ENCODE measurements at regions not wholly inside any gene's neighbourhood (a gene's known extent, or its start where the extent isn't known, plus 50 kb on each side); places are given as distances from the start of the nearest gene placed in this dataset.

DNA sequence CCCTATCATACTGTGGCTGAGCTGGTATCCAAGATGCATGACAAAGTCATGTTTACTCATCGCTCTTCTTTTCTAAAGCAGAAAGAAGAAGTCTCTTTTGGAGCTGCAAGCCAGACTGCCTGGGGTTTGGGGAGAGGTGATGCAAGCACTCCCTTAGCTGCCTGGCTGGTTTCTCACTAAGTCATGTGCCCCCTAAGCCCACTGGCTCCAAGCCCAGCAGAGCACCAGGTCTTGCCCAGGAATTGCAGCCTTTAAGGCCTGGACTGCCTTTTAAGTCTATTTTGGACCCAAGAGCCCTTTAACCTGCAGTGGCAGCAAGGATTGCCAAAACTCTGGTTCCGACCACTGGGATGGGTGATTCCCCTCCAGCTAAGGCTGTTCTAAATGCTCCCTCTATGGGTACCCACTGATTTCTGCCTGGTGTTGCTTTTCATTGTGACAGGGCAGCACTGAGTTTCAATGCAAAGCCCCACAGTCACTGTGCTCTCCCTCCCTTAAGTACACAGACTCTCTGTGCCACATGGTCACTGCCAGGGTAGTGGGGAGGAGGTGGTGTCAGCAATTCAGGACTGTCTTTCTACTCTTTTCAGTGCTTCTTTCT lies 548.6 kb downstream of the TLL1 start:
- no peaks in the 10 kb centered on the region for H3K9me2 ChIP-seq (replicated peaks; ENCODE audit: insufficient read depth)
- no peaks in the 10 kb centered on the region for H3K79me2 ChIP-seq
- H3K9me3 ChIP-seq (ENCODE audit: low read depth): no peaks in the 10 kb centered on the region
- H2AFZ ChIP-seq: no peak overlapping the region
- no peaks in the 10 kb centered on the region for H3K4me1 ChIP-seq (ENCODE audit: insufficient read depth)
- TF ChIP-seq EZH2phosphoT487 (IDR thresholded peaks at IDR 0.05; ENCODE audit: low read depth, severe bottlenecking, unreplicated experiment): no peak
- no peak for TF ChIP-seq EZH2 (IDR thresholded peaks at IDR 0.05; ENCODE audit: borderline replicate concordance)
- no peak overlapping the region for H3K4me3 ChIP-seq
- WGBS (ENCODE audit: low lambda C conversion rate, missing lambda C conversion rate): 98% methylated on average over 2 of the region's 2 CpGs
- no peak overlapping the region for H3K27ac ChIP-seq
- H3K4me2 ChIP-seq: no peak overlapping the region
- no peaks in the 10 kb centered on the region for H4K20me1 ChIP-seq (ENCODE audit: insufficient read depth, poor library complexity, severe bottlenecking)
- H3K36me3 ChIP-seq (replicated peaks; ENCODE audit: insufficient read depth, low read depth): no peaks in the 10 kb centered on the region
- DNase-seq (ENCODE audit: low spot score): no peak
- H3K27me3 ChIP-seq: no peaks in the 10 kb centered on the region

DNA sequence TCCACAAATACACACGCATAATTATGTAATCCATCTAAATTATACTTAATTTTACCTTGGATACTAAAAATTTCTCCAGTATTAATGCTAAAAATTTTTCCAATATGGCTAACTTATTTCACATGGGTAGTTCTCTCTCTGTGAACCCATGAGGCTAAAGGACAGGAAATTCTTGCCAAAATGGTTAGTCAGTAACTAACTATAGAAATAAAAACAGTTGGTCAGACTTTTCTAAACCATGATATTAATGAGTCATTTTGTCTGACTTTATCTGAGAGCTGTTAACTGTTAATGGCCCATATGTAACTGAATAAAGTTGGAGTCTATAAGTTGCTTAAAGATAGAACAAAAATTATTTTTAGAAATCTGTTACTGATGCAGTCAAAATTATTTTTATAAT lies 549.4 kb downstream of the TLL1 start:
- no peaks in the 10 kb centered on the region for H3K9me3 ChIP-seq (ENCODE audit: low read depth)
- H2AFZ ChIP-seq: no peak overlapping the region
- H3K9me2 ChIP-seq (replicated peaks; ENCODE audit: insufficient read depth): no peaks in the 10 kb centered on the region
- no peaks in the 10 kb centered on the region for H3K36me3 ChIP-seq (replicated peaks; ENCODE audit: insufficient read depth, low read depth)
- H4K20me1 ChIP-seq (ENCODE audit: insufficient read depth, poor library complexity, severe bottlenecking): no peaks in the 10 kb centered on the region
- no peak for DNase-seq (ENCODE audit: low spot score)
- no peak for TF ChIP-seq EZH2phosphoT487 (IDR thresholded peaks at IDR 0.05; ENCODE audit: low read depth, severe bottlenecking, unreplicated experiment)
- TF ChIP-seq, protein P1, sequence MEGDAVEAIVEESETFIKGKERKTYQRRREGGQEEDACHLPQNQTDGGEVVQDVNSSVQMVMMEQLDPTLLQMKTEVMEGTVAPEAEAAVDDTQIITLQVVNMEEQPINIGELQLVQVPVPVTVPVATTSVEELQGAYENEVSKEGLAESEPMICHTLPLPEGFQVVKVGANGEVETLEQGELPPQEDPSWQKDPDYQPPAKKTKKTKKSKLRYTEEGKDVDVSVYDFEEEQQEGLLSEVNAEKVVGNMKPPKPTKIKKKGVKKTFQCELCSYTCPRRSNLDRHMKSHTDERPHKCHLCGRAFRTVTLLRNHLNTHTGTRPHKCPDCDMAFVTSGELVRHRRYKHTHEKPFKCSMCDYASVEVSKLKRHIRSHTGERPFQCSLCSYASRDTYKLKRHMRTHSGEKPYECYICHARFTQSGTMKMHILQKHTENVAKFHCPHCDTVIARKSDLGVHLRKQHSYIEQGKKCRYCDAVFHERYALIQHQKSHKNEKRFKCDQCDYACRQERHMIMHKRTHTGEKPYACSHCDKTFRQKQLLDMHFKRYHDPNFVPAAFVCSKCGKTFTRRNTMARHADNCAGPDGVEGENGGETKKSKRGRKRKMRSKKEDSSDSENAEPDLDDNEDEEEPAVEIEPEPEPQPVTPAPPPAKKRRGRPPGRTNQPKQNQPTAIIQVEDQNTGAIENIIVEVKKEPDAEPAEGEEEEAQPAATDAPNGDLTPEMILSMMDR (IDR thresholded peaks at IDR 0.05; ENCODE audit: poor library complexity): no peak
- TF ChIP-seq EZH2 (IDR thresholded peaks at IDR 0.05; ENCODE audit: borderline replicate concordance): no peak
- H3K27me3 ChIP-seq: no peaks in the 10 kb centered on the region
- H3K4me1 ChIP-seq (ENCODE audit: insufficient read depth): no peaks in the 10 kb centered on the region
- H3K79me2 ChIP-seq: no peaks in the 10 kb centered on the region
- WGBS (ENCODE audit: low lambda C conversion rate, missing lambda C conversion rate): 96% methylated on average over 1 of the region's 1 CpG
- H3K4me2 ChIP-seq: no peak overlapping the region
- H3K27ac ChIP-seq: no peak overlapping the region
- H3K4me3 ChIP-seq: no peak overlapping the region

DNA sequence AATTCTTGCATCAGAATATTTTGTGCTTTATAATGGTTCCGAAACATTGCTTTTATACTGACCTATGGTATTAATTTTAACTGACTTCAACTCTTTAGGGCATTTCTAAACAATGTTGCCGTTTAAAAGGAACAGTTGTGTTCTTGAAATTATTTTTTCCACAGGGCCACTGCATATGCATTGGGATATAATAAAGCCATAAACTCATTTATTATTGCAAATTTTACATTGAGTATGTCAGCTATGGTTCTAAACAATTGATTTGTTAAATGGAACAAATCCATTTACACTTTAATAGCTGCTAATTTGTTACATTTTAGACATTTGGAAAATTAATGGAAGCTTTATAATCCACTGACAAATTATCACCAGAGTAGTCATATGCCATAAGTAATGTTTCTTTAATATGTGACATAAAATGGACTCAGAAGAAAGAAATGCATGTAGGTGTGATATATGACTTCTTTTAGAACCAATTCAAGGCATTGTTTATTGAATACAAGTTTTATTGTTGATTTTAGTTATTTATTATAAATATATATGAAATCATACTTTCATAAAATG lies 553.3 kb downstream of the TLL1 start:
- H3K9me2 ChIP-seq (replicated peaks; ENCODE audit: insufficient read depth): no peaks in the 10 kb centered on the region
- H3K27me3 ChIP-seq: no peaks in the 10 kb centered on the region
- H4K20me1 ChIP-seq (ENCODE audit: insufficient read depth, poor library complexity, severe bottlenecking): no peaks in the 10 kb centered on the region
- no peak overlapping the region for H2AFZ ChIP-seq
- TF ChIP-seq EZH2 (IDR thresholded peaks at IDR 0.05; ENCODE audit: borderline replicate concordance) (no peak), EZH2phosphoT487 (IDR thresholded peaks at IDR 0.05; ENCODE audit: low read depth, severe bottlenecking, unreplicated experiment) (no peak)
- TF ChIP-seq, protein P1 (IDR thresholded peaks at IDR 0.05; ENCODE audit: poor library complexity): no peak
- no peak overlapping the region for H3K4me2 ChIP-seq
- H3K27ac ChIP-seq: no peak overlapping the region
- no peak for DNase-seq (ENCODE audit: low spot score)
- no peaks in the 10 kb centered on the region for H3K9me3 ChIP-seq (ENCODE audit: low read depth)
- H3K36me3 ChIP-seq (replicated peaks; ENCODE audit: insufficient read depth, low read depth): no peaks in the 10 kb centered on the region
- no peaks in the 10 kb centered on the region for H3K79me2 ChIP-seq
- no peak overlapping the region for H3K4me3 ChIP-seq
- no peaks in the 10 kb centered on the region for H3K4me1 ChIP-seq (ENCODE audit: insufficient read depth)
- WGBS (ENCODE audit: low lambda C conversion rate, missing lambda C conversion rate): 87% methylated on average over 2 of the region's 2 CpGs

DNA sequence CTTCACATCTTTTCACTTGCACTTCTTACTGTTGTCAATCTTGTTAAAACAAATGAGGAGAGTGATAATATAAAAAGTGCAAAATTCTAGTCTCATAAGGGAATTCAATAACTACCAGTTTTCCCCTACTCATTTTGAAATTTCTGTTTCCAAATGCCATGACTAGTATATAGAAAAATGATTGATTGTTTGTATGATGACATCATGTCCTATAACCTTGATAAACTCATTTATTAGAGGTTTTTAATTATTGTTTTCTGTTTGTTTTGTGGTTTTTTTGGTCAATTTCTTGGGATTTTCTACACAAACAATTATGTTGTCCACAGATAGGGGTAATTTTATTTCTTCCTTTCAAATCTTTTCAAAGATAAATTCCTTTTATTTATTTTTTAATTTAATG lies 559.1 kb downstream of the TLL1 start:
- H4K20me1 ChIP-seq (ENCODE audit: insufficient read depth, poor library complexity, severe bottlenecking): no peaks in the 10 kb centered on the region
- no peaks in the 10 kb centered on the region for H3K27me3 ChIP-seq
- no peak for DNase-seq (ENCODE audit: low spot score)
- no peaks in the 10 kb centered on the region for H3K9me3 ChIP-seq (ENCODE audit: low read depth)
- no peak overlapping the region for H2AFZ ChIP-seq
- H3K27ac ChIP-seq: no peak overlapping the region
- H3K9me2 ChIP-seq (replicated peaks; ENCODE audit: insufficient read depth): no peaks in the 10 kb centered on the region
- H3K36me3 ChIP-seq (replicated peaks; ENCODE audit: insufficient read depth, low read depth): no peaks in the 10 kb centered on the region
- H3K4me1 ChIP-seq (ENCODE audit: insufficient read depth): no peaks in the 10 kb centered on the region
- H3K4me3 ChIP-seq: no peak overlapping the region
- H3K4me2 ChIP-seq: no peak overlapping the region
- H3K79me2 ChIP-seq: no peaks in the 10 kb centered on the region
- TF ChIP-seq, protein P1 (IDR thresholded peaks at IDR 0.05; ENCODE audit: poor library complexity): no peak
- TF ChIP-seq EZH2 (IDR thresholded peaks at IDR 0.05; ENCODE audit: borderline replicate concordance) (no peak), EZH2phosphoT487 (IDR thresholded peaks at IDR 0.05; ENCODE audit: low read depth, severe bottlenecking, unreplicated experiment) (no peak)
